ENCODE measurements at regions not wholly inside any gene's neighbourhood (a gene's known extent, or its start where the extent isn't known, plus 50 kb on each side); places are given as distances from the start of the nearest gene placed in this dataset.
"Not testable (repeated sequence)": the region's sequence is repeated elsewhere in the genome, so short reads cannot be mapped to it uniquely, and the experiment has no call there.

- no peak overlapping the region for H3K27ac ChIP-seq (ENCODE audit: low read depth in 2 of 2, low read length in 2 of 2)
- H3K36me3 ChIP-seq (ENCODE audit: control insufficient read depth in 2 of 2, insufficient read depth in 2 of 2, low read length in 2 of 2), result no peaks in the 10 kb centered on the region
- H3K4me3 ChIP-seq (ENCODE audit: low read length in 2 of 2), result no peak overlapping the region
- no peak overlapping the region for H3K9ac ChIP-seq (ENCODE audit: low read depth in 1 of 2, low read length in 2 of 2)
- H3K27me3 ChIP-seq (ENCODE audit: control insufficient read depth in 2 of 2, insufficient read depth in 2 of 2, low read length in 2 of 2), result no peaks in the 10 kb centered on the region
- no peaks in the 10 kb centered on the region for H3K4me1 ChIP-seq (ENCODE audit: control insufficient read depth in 2 of 2, insufficient read depth in 2 of 2, low read length in 2 of 2)
- no peaks in the 10 kb centered on the region for H3K9me3 ChIP-seq (ENCODE audit: control insufficient read depth in 2 of 2, low read length in 2 of 2)
Observed at GRCh38 chr14:71448431-71449315, 483.6 kb upstream of the RGS6 start.

GRCh38 chr14:71449316-71450055, 482.7 kb upstream of the RGS6 start:
- H3K9me3 ChIP-seq (ENCODE audit: control insufficient read depth in 2 of 2, low read length in 2 of 2), result no peaks in the 10 kb centered on the region
- no peaks in the 10 kb centered on the region for H3K4me1 ChIP-seq (ENCODE audit: control insufficient read depth in 2 of 2, insufficient read depth in 2 of 2, low read length in 2 of 2)
- no peaks in the 10 kb centered on the region for H3K36me3 ChIP-seq (ENCODE audit: control insufficient read depth in 2 of 2, insufficient read depth in 2 of 2, low read length in 2 of 2)
- no peak overlapping the region for H3K4me3 ChIP-seq (ENCODE audit: low read length in 2 of 2)
- no peaks in the 10 kb centered on the region for H3K27me3 ChIP-seq (ENCODE audit: control insufficient read depth in 2 of 2, insufficient read depth in 2 of 2, low read length in 2 of 2)
- H3K9ac ChIP-seq (ENCODE audit: low read depth in 1 of 2, low read length in 2 of 2), result no peak overlapping the region
- H3K27ac ChIP-seq (ENCODE audit: low read depth in 2 of 2, low read length in 2 of 2), result no peak overlapping the region

- Histone ChIP-seq H3K27me3 (ENCODE audit: control insufficient read depth in 2 of 2, insufficient read depth in 2 of 2, low read length in 2 of 2) (no peaks in the 10 kb centered on the region), H3K4me1 (ENCODE audit: control insufficient read depth in 2 of 2, insufficient read depth in 2 of 2, low read length in 2 of 2) (no peaks in the 10 kb centered on the region), H3K4me3 (ENCODE audit: low read length in 2 of 2) (no peak overlapping the region), H3K36me3 (ENCODE audit: control insufficient read depth in 2 of 2, insufficient read depth in 2 of 2, low read length in 2 of 2) (no peaks in the 10 kb centered on the region), H3K27ac (ENCODE audit: low read depth in 2 of 2, low read length in 2 of 2) (no peak overlapping the region), H3K9me3 (ENCODE audit: control insufficient read depth in 2 of 2, low read length in 2 of 2) (no peaks in the 10 kb centered on the region), H3K9ac (ENCODE audit: low read depth in 1 of 2, low read length in 2 of 2) (no peak overlapping the region)
Observed at GRCh38 chr14:71451501-71451900, 480.7 kb upstream of the RGS6 start.

- Histone ChIP-seq H3K36me3 (ENCODE audit: control insufficient read depth in 2 of 2, insufficient read depth in 2 of 2, low read length in 2 of 2) (no peaks in the 10 kb centered on the region), H3K4me1 (ENCODE audit: control insufficient read depth in 2 of 2, insufficient read depth in 2 of 2, low read length in 2 of 2) (no peaks in the 10 kb centered on the region), H3K4me3 (ENCODE audit: low read length in 2 of 2) (no peak overlapping the region), H3K27me3 (ENCODE audit: control insufficient read depth in 2 of 2, insufficient read depth in 2 of 2, low read length in 2 of 2) (no peaks in the 10 kb centered on the region), H3K9me3 (ENCODE audit: control insufficient read depth in 2 of 2, low read length in 2 of 2) (no peaks in the 10 kb centered on the region), H3K9ac (ENCODE audit: low read depth in 1 of 2, low read length in 2 of 2) (no peak overlapping the region), H3K27ac (ENCODE audit: low read depth in 2 of 2, low read length in 2 of 2) (no peak overlapping the region)
Observed at GRCh38 chr14:71452539-71452938, 479.7 kb upstream of the RGS6 start.

- H3K4me3 ChIP-seq (ENCODE audit: low read length in 2 of 2), result no peak overlapping the region
- no peaks in the 10 kb centered on the region for H3K27me3 ChIP-seq (ENCODE audit: control insufficient read depth in 2 of 2, insufficient read depth in 2 of 2, low read length in 2 of 2)
- no peak overlapping the region for H3K27ac ChIP-seq (ENCODE audit: low read depth in 2 of 2, low read length in 2 of 2)
- no peak overlapping the region for H3K9ac ChIP-seq (ENCODE audit: low read depth in 1 of 2, low read length in 2 of 2)
- no peaks in the 10 kb centered on the region for H3K4me1 ChIP-seq (ENCODE audit: control insufficient read depth in 2 of 2, insufficient read depth in 2 of 2, low read length in 2 of 2)
- no peaks in the 10 kb centered on the region for H3K36me3 ChIP-seq (ENCODE audit: control insufficient read depth in 2 of 2, insufficient read depth in 2 of 2, low read length in 2 of 2)
- H3K9me3 ChIP-seq (ENCODE audit: control insufficient read depth in 2 of 2, low read length in 2 of 2), result no peaks in the 10 kb centered on the region
Observed at GRCh38 chr14:71452987-71453386, 479.2 kb upstream of the RGS6 start.

GRCh38 chr14:71454010-71454409, 478.2 kb upstream of the RGS6 start:
- H3K36me3 ChIP-seq (ENCODE audit: control insufficient read depth in 2 of 2, insufficient read depth in 2 of 2, low read length in 2 of 2), result no peaks in the 10 kb centered on the region
- H3K27me3 ChIP-seq (ENCODE audit: control insufficient read depth in 2 of 2, insufficient read depth in 2 of 2, low read length in 2 of 2), result no peaks in the 10 kb centered on the region
- H3K4me1 ChIP-seq (ENCODE audit: control insufficient read depth in 2 of 2, insufficient read depth in 2 of 2, low read length in 2 of 2), result no peaks in the 10 kb centered on the region
- no peak overlapping the region for H3K9ac ChIP-seq (ENCODE audit: low read depth in 1 of 2, low read length in 2 of 2)
- no peaks in the 10 kb centered on the region for H3K9me3 ChIP-seq (ENCODE audit: control insufficient read depth in 2 of 2, low read length in 2 of 2)
- no peak overlapping the region for H3K4me3 ChIP-seq (ENCODE audit: low read length in 2 of 2)
- no peak overlapping the region for H3K27ac ChIP-seq (ENCODE audit: low read depth in 2 of 2, low read length in 2 of 2)

- no peak overlapping the region for H3K27ac ChIP-seq (ENCODE audit: low read depth in 2 of 2, low read length in 2 of 2)
- H3K4me3 ChIP-seq (ENCODE audit: low read length in 2 of 2), result no peak overlapping the region
- H3K9ac ChIP-seq (ENCODE audit: low read depth in 1 of 2, low read length in 2 of 2), result no peak overlapping the region
- no peaks in the 10 kb centered on the region for H3K4me1 ChIP-seq (ENCODE audit: control insufficient read depth in 2 of 2, insufficient read depth in 2 of 2, low read length in 2 of 2)
- H3K36me3 ChIP-seq (ENCODE audit: control insufficient read depth in 2 of 2, insufficient read depth in 2 of 2, low read length in 2 of 2), result no peaks in the 10 kb centered on the region
- no peaks in the 10 kb centered on the region for H3K27me3 ChIP-seq (ENCODE audit: control insufficient read depth in 2 of 2, insufficient read depth in 2 of 2, low read length in 2 of 2)
- H3K9me3 ChIP-seq (ENCODE audit: control insufficient read depth in 2 of 2, low read length in 2 of 2), result no peaks in the 10 kb centered on the region
Observed at GRCh38 chr14:71454513-71455332, 477.5 kb upstream of the RGS6 start.

GRCh38 chr14:71460091-71460490, 472.1 kb upstream of the RGS6 start:
- Histone ChIP-seq H3K4me1 (ENCODE audit: control insufficient read depth in 2 of 2, insufficient read depth in 2 of 2, low read length in 2 of 2) (no peaks in the 10 kb centered on the region), H3K9me3 (ENCODE audit: control insufficient read depth in 2 of 2, low read length in 2 of 2) (no peaks in the 10 kb centered on the region), H3K27ac (ENCODE audit: low read depth in 2 of 2, low read length in 2 of 2) (no peak overlapping the region), H3K36me3 (ENCODE audit: control insufficient read depth in 2 of 2, insufficient read depth in 2 of 2, low read length in 2 of 2) (no peaks in the 10 kb centered on the region), H3K4me3 (ENCODE audit: low read length in 2 of 2) (no peak overlapping the region), H3K27me3 (ENCODE audit: control insufficient read depth in 2 of 2, insufficient read depth in 2 of 2, low read length in 2 of 2) (no peaks in the 10 kb centered on the region), H3K9ac (ENCODE audit: low read depth in 1 of 2, low read length in 2 of 2) (no peak overlapping the region)

- not testable (repeated sequence) for H3K9ac ChIP-seq (ENCODE audit: low read depth in 1 of 2, low read length in 2 of 2); H3K9me3 ChIP-seq (ENCODE audit: control insufficient read depth in 2 of 2, low read length in 2 of 2); H3K27me3 ChIP-seq (ENCODE audit: control insufficient read depth in 2 of 2, insufficient read depth in 2 of 2, low read length in 2 of 2); H3K36me3 ChIP-seq (ENCODE audit: control insufficient read depth in 2 of 2, insufficient read depth in 2 of 2, low read length in 2 of 2); H3K4me3 ChIP-seq (ENCODE audit: low read length in 2 of 2); H3K27ac ChIP-seq (ENCODE audit: low read depth in 2 of 2, low read length in 2 of 2); H3K4me1 ChIP-seq (ENCODE audit: control insufficient read depth in 2 of 2, insufficient read depth in 2 of 2, low read length in 2 of 2)
Observed at GRCh38 chr14:71461617-71462016, 470.6 kb upstream of the RGS6 start.

GRCh38 chr14:71463807-71464206, 468.4 kb upstream of the RGS6 start:
- no peaks in the 10 kb centered on the region for H3K9me3 ChIP-seq (ENCODE audit: control insufficient read depth in 2 of 2, low read length in 2 of 2)
- H3K4me1 ChIP-seq (ENCODE audit: control insufficient read depth in 2 of 2, insufficient read depth in 2 of 2, low read length in 2 of 2), result no peaks in the 10 kb centered on the region
- no peak overlapping the region for H3K9ac ChIP-seq (ENCODE audit: low read depth in 1 of 2, low read length in 2 of 2)
- no peak overlapping the region for H3K27ac ChIP-seq (ENCODE audit: low read depth in 2 of 2, low read length in 2 of 2)
- no peak overlapping the region for H3K4me3 ChIP-seq (ENCODE audit: low read length in 2 of 2)
- H3K36me3 ChIP-seq (ENCODE audit: control insufficient read depth in 2 of 2, insufficient read depth in 2 of 2, low read length in 2 of 2), result no peaks in the 10 kb centered on the region
- no peaks in the 10 kb centered on the region for H3K27me3 ChIP-seq (ENCODE audit: control insufficient read depth in 2 of 2, insufficient read depth in 2 of 2, low read length in 2 of 2)
